HEK293T (cell line): ENCODE measurements at regions not wholly inside any gene's neighbourhood (a gene's known extent, or its start where the extent isn't known, plus 50 kb on each side); places are given as distances from the start of the nearest gene placed in this dataset.

ENCODE experiments used
- CTCF ChIA-PET: fragments of 350-600 bp; formaldehyde crosslinking; extraction: SDS; loops from one replicate; lab custom pipeline; 2021; ENCODE audit warnings: antibody characterized with exemption, inconsistent platforms; lab: Yijun Ruan, JAX
- POLR2A ChIA-PET: fragments of 350-600 bp; formaldehyde crosslinking; extraction: SDS; loops from one replicate; lab custom pipeline; 2020; ENCODE audit warnings: antibody characterized with exemption, inconsistent platforms; lab: Yijun Ruan, JAX
- DNase-seq: peaks from one replicate; pipeline ENCODE4 v3.0.0; 2012; ENCODE audit warnings: mixed read lengths; ENCODE audit errors: extremely low spot score
- ARNT ChIP-seq: fragments of 450-650 bp; IDR thresholded peaks from 2 replicates; pipeline ENCODE4 v1.6.1; 2017; ENCODE audit warnings: mild to moderate bottlenecking
- BHLHE40 ChIP-seq: fragments of 450-650 bp; IDR thresholded peaks from 2 replicates; pipeline ENCODE4 v1.6.1; 2016; ENCODE audit warnings: mild to moderate bottlenecking, moderate library complexity, borderline replicate concordance
- CTBP1 ChIP-seq: fragments of 450-650 bp; IDR thresholded peaks from 2 replicates; pipeline ENCODE4 v1.6.1; 2016; ENCODE audit warnings: borderline replicate concordance
- ELF4 ChIP-seq: fragments of 450-650 bp; IDR thresholded peaks from 2 replicates; pipeline ENCODE4 v1.6.1; 2017; ENCODE audit warnings: antibody characterized with exemption
- FOXA1 ChIP-seq: fragments of 450-650 bp; IDR thresholded peaks from 2 replicates; pipeline ENCODE4 v1.6.1; 2016; ENCODE audit warnings: mild to moderate bottlenecking
- FOXK2 ChIP-seq: fragments of 450-650 bp; IDR thresholded peaks from 2 replicates; pipeline ENCODE4 v1.6.1; 2016; ENCODE audit warnings: mild to moderate bottlenecking
- FOXM1 ChIP-seq: fragments of 450-650 bp; IDR thresholded peaks from 2 replicates; pipeline ENCODE4 v1.6.1; 2017; ENCODE audit warnings: mild to moderate bottlenecking, borderline replicate concordance
- HDGF ChIP-seq: fragments of 450-650 bp; IDR thresholded peaks from 2 replicates; pipeline ENCODE4 v1.6.1; 2017; ENCODE audit warnings: antibody characterized with exemption, borderline replicate concordance
- L3MBTL2 ChIP-seq: fragments of 450-650 bp; conservative IDR thresholded peaks from 2 replicates; pipeline ENCODE4 v1.6.1; 2016; ENCODE audit warnings: mild to moderate bottlenecking
- LEF1 ChIP-seq: fragments of 450-650 bp; IDR thresholded peaks from 2 replicates; pipeline ENCODE4 v1.6.1; 2017; ENCODE audit warnings: mild to moderate bottlenecking, borderline replicate concordance
- NFRKB ChIP-seq: fragments of 450-650 bp; IDR thresholded peaks from 2 replicates; pipeline ENCODE4 v1.6.1; 2016; ENCODE audit warnings: mild to moderate bottlenecking, moderate library complexity
- SP1 ChIP-seq: fragments of 450-650 bp; IDR thresholded peaks from 2 replicates; pipeline ENCODE4 v1.6.1; 2017
- SUZ12 ChIP-seq: fragments of 450-650 bp; IDR thresholded peaks from 2 replicates; pipeline ENCODE4 v1.6.1; 2016; ENCODE audit warnings: mild to moderate bottlenecking
- TARDBP ChIP-seq: fragments of 450-650 bp; IDR thresholded peaks from 2 replicates; pipeline ENCODE4 v1.6.1; 2016
- ZNF384 ChIP-seq: fragments of 450-650 bp; IDR thresholded peaks from 2 replicates; pipeline ENCODE4 v1.6.1; 2016
- TF ChIP-seq, protein P1 (sequence below): fragments of 450-650 bp; IDR thresholded peaks from 2 replicates; pipeline ENCODE4 v1.6.1; 2016

DNA sequence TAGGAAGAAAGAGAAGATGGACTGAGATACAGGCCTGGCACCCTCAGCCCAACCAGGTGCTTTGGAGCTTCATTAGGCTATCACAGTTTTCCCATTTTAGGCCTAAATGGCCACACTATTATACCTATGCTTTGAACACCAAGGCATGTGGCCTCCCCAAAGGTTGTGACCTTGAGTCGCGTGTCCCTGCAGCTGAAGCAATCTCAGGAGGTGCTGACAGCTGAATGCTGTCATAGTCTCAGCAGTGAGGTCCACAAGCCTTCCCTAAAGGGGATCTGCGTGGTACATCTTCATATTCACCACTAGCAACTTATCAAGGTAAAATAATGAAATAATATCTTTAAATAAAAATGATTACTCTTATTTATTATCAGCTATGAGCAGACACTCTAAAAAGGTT is 707.9 kb upstream of the NRSN1 start:
- no peak for DNase-seq
- CTCF ChIA-PET, result no interaction called here
- POLR2A ChIA-PET, result no interaction called here
- TF ChIP-seq ELF4 (no peak), L3MBTL2 (no peak), SUZ12 (no peak), FOXM1 (no peak), HDGF (no peak), LEF1 (no peak), FOXA1 (no peak), ARNT (no peak), BHLHE40 (no peak), TARDBP (no peak), FOXK2 (no peak), CTBP1 (no peak)
- TF ChIP-seq, protein P1, sequence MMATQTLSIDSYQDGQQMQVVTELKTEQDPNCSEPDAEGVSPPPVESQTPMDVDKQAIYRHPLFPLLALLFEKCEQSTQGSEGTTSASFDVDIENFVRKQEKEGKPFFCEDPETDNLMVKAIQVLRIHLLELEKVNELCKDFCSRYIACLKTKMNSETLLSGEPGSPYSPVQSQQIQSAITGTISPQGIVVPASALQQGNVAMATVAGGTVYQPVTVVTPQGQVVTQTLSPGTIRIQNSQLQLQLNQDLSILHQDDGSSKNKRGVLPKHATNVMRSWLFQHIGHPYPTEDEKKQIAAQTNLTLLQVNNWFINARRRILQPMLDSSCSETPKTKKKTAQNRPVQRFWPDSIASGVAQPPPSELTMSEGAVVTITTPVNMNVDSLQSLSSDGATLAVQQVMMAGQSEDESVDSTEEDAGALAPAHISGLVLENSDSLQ, result no peak

DNA sequence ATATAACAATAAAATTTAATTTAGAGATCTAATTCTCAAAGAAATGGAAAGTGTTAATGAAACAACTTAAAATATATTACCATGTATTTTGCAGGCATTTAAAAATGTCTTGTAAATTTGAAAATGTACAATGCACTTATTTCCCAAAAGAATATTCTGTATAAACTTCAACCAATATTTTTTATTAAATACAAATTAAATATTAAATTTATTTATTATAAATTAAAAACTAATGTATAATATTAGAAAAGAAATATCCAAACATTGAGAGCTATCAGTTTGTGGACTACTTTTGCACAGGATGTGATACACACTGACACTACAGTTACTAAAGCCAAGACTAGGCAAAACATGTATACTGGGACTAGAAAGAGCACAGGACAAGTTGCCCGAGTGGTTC is 707.0 kb upstream of the NRSN1 start:
- DNase-seq, result no peak
- CTCF ChIA-PET, result no interaction called here
- POLR2A ChIA-PET, result no interaction called here
- TF ChIP-seq FOXA1 (no peak), NFRKB (no peak), ELF4 (no peak), ARNT (no peak), CTBP1 (no peak), FOXK2 (no peak), L3MBTL2 (no peak), SP1 (no peak), SUZ12 (no peak), ZNF384 (no peak), BHLHE40 (no peak), HDGF (no peak), TARDBP (no peak), LEF1 (no peak), FOXM1 (no peak)
- TF ChIP-seq, protein P1, result no peak

DNA sequence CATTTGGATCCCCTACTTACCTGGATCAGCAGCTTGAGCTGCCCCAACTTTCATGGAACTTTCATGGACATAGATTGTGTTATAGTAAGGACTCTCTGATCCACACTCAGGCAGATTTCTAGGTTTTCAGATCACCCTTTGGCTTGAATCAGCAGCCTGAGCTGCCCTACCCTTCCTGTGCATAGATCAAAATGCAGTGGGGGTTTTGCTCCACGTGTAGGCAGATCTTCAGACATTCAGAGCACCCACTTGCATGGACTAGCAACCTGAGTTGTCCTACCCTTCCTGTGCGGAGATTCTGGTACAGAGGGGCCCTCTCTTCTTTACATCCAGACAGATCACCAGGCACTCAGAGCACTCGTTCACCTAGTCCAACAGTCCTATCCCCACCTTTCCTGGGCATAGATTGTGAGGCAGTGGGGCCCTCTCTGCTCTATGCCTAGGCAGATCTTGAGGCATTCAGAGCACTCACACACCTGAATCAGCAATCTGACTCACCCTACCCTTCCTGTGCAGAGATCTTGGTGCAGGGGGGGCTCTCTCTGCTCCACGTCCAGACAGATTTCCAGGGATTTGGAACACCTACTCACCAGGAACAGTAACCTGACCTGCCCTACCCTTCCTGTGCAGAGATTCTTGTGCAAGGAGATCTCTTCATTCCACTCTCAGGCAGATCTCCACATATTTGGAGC is 705.2 kb upstream of the NRSN1 start:
- CTCF ChIA-PET, result interaction anchor here (0.6 kb wide), 1 partner anchor 8 kb away, joined by 3 read pairs; no protein-coding TSS in a partner anchor
- POLR2A ChIA-PET, result no interaction called here
- no peak for TF ChIP-seq FOXM1
- TF ChIP-seq FOXK2, result no peak
- no peak for TF ChIP-seq HDGF
- TF ChIP-seq BHLHE40, result no peak
- no peak for TF ChIP-seq ZNF384
- TF ChIP-seq SUZ12, result no peak
- no peak for TF ChIP-seq ELF4
- no peak for TF ChIP-seq ARNT
- TF ChIP-seq L3MBTL2, result no peak
- TF ChIP-seq, protein P1, result no peak
- no peak for TF ChIP-seq SP1
- no peak for TF ChIP-seq NFRKB
- TF ChIP-seq TARDBP, result no peak
- TF ChIP-seq FOXA1, result no peak
- TF ChIP-seq CTBP1, result no peak
- no peak for TF ChIP-seq LEF1
- DNase-seq, result no peak

DNA sequence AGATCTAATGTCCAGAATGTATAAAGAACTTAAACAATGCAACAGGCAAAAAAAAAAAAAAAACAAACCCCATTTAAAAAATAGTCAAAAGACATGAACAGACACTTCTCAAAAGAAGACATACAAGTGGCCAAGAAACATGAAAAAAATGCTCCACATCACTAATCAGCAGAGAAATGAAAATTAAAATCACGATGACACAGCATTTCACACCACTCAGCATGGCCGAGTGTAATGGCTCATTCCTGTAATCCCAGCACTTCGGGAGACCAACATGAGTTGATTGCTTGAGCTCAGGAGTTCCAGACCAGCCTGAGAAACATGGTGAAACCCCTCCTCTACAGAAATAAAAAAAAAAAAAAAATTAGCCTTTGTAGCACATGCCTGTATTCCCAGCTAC is 701.4 kb upstream of the NRSN1 start:
- CTCF ChIA-PET, result no interaction called here

DNA sequence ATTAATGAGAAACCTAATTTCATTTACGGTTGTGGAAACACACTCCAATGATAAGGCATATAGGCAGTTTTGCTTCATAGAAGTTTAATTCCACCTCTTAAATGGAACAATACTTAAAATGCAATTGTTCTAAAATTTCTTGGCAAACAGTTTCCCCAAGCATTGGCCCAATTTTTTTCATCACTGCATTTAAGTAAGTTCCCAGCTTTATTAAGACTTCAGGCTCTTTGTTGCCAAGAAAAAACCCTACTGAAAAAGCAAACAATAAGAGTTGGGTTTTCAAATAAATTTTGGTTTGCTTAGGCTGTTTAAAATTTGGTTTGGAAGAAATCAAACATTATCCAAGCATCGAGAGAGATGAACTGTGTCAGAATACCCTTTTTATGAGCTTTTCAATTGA is 690.9 kb upstream of the NRSN1 start:
- ChIA-PET POLR2A (no interaction called here), CTCF (no interaction called here)
- TF ChIP-seq FOXA1, result no peak
- TF ChIP-seq ARNT, result no peak
- no peak for TF ChIP-seq SUZ12
- no peak for TF ChIP-seq ZNF384
- no peak for TF ChIP-seq CTBP1
- no peak for TF ChIP-seq BHLHE40
- no peak for TF ChIP-seq FOXK2
- no peak for TF ChIP-seq FOXM1
- no peak for TF ChIP-seq NFRKB
- TF ChIP-seq L3MBTL2, result no peak
- no peak for TF ChIP-seq SP1
- no peak for DNase-seq

More for the DNA sequence above, 701.4 kb upstream of the NRSN1 start:
- POLR2A ChIA-PET, result interaction anchor here (0.7 kb wide), 1 partner anchor 273 kb away, joined by 3 read pairs; no protein-coding TSS in a partner anchor
- no peak for TF ChIP-seq LEF1
- no peak for TF ChIP-seq CTBP1
- no peak for TF ChIP-seq FOXM1
- no peak for TF ChIP-seq HDGF
- TF ChIP-seq NFRKB, result no peak
- DNase-seq, result no peak

DNA sequence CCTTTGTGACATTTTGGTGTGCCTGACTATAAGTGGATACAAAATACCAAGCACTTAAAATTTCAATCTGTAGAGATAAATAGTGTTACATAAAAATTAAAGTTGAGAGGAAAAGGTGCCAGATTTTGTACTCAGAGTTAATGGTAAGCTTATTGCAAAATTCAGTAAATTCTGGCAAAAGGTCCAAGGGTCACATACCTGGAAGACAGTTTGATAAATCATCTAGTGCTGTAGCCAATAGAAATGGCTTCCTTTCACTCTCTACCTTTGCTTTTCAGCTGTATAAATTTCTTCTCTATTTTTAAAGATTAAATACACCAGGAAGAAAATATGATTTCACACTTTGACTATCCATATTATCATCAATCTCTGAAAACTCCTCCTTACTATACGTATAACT is 690.2 kb upstream of the NRSN1 start:
- TF ChIP-seq BHLHE40, result no peak
- POLR2A ChIA-PET, result no interaction called here
- CTCF ChIA-PET, result no interaction called here
- DNase-seq, result no peak
